ENCODE measurements at regions not wholly inside any gene's neighbourhood (a gene's known extent, or its start where the extent isn't known, plus 50 kb on each side); places are given as distances from the start of the nearest gene placed in this dataset.

DNA sequence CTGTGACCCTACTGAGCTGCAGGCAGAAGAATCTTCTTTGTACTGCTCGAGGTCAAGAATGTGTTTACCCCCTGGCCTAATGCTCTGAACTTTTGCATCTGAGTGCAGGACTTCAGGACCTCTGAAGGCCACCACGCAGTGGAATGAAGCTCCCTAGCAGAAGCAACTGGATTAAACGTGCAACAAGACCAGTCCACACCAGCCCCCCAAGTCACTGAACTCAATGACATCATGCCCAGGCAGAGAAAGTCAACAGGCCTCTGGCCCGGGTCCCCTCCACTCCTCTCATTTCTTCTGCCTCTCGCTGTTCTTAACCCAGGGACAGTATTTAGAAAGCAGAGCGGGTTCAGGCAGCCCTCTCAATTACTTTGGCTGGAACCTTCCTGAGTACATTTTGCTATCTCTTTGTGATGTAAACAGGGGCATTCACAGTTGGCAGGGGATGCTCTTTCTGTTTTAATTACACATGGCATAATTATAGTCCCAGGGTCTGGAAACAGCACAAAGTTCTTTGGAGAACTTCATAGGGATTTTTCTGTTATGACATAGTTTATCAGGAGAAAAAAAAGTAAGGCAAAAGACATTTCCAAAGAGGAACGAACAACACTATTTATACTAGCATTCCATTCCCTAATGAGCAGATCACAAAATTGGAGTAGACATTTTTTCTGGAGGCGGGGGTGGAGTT, 108.2 kb upstream of the SPATA31D4 start:
- TF ChIP-seq, protein P1, sequence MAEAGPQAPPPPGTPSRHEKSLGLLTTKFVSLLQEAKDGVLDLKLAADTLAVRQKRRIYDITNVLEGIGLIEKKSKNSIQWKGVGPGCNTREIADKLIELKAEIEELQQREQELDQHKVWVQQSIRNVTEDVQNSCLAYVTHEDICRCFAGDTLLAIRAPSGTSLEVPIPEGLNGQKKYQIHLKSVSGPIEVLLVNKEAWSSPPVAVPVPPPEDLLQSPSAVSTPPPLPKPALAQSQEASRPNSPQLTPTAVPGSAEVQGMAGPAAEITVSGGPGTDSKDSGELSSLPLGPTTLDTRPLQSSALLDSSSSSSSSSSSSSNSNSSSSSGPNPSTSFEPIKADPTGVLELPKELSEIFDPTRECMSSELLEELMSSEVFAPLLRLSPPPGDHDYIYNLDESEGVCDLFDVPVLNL (CRISPR knock-in tag; IDR thresholded peaks at IDR 0.05; ENCODE audit: borderline replicate concordance, low read depth): no peak
- TF ChIP-seq TEAD4 (CRISPR knock-in tag; IDR thresholded peaks at IDR 0.05) (no peak), ZNF232 (CRISPR knock-in tag; IDR thresholded peaks at IDR 0.05) (no peak), EMX1 (CRISPR knock-in tag; IDR thresholded peaks at IDR 0.05) (no peak), ZNF263 (CRISPR knock-in tag; IDR thresholded peaks at IDR 0.05; ENCODE audit: low read depth) (no peak), ZNF121 (CRISPR knock-in tag; IDR thresholded peaks at IDR 0.05) (no peak), MXD4 (CRISPR knock-in tag; IDR thresholded peaks at IDR 0.05; ENCODE audit: borderline replicate concordance) (no peak)
- TF ChIP-seq, protein P2, sequence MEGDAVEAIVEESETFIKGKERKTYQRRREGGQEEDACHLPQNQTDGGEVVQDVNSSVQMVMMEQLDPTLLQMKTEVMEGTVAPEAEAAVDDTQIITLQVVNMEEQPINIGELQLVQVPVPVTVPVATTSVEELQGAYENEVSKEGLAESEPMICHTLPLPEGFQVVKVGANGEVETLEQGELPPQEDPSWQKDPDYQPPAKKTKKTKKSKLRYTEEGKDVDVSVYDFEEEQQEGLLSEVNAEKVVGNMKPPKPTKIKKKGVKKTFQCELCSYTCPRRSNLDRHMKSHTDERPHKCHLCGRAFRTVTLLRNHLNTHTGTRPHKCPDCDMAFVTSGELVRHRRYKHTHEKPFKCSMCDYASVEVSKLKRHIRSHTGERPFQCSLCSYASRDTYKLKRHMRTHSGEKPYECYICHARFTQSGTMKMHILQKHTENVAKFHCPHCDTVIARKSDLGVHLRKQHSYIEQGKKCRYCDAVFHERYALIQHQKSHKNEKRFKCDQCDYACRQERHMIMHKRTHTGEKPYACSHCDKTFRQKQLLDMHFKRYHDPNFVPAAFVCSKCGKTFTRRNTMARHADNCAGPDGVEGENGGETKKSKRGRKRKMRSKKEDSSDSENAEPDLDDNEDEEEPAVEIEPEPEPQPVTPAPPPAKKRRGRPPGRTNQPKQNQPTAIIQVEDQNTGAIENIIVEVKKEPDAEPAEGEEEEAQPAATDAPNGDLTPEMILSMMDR (IDR thresholded peaks at IDR 0.05): no peak
- TF ChIP-seq, protein P3, sequence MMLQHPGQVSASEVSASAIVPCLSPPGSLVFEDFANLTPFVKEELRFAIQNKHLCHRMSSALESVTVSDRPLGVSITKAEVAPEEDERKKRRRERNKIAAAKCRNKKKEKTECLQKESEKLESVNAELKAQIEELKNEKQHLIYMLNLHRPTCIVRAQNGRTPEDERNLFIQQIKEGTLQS (CRISPR knock-in tag; conservative IDR thresholded peaks at IDR 0.05): no peak
- TF ChIP-seq, protein P4, sequence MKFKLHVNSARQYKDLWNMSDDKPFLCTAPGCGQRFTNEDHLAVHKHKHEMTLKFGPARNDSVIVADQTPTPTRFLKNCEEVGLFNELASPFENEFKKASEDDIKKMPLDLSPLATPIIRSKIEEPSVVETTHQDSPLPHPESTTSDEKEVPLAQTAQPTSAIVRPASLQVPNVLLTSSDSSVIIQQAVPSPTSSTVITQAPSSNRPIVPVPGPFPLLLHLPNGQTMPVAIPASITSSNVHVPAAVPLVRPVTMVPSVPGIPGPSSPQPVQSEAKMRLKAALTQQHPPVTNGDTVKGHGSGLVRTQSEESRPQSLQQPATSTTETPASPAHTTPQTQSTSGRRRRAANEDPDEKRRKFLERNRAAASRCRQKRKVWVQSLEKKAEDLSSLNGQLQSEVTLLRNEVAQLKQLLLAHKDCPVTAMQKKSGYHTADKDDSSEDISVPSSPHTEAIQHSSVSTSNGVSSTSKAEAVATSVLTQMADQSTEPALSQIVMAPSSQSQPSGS (CRISPR knock-in tag; IDR thresholded peaks at IDR 0.05; ENCODE audit: borderline replicate concordance, low read depth): no peak
- TF ChIP-seq, protein P5, sequence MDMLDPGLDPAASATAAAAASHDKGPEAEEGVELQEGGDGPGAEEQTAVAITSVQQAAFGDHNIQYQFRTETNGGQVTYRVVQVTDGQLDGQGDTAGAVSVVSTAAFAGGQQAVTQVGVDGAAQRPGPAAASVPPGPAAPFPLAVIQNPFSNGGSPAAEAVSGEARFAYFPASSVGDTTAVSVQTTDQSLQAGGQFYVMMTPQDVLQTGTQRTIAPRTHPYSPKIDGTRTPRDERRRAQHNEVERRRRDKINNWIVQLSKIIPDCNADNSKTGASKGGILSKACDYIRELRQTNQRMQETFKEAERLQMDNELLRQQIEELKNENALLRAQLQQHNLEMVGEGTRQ (CRISPR knock-in tag; IDR thresholded peaks at IDR 0.05): no peak

All from WTC11 (cell line).